Femur (tissue), 1 donor: ENCODE measurements at regions not wholly inside any gene's neighbourhood (a gene's known extent, or its start where the extent isn't known, plus 50 kb on each side); places are given as distances from the start of the nearest gene placed in this dataset.

Source experiments
- DNase-seq: peaks from one replicate; pipeline ENCODE4 v3.0.0-alpha.2; 2017

- DNase-seq, result no peak
Observed at GRCh38 chr4:13944095-13944511, 316.6 kb upstream of the BOD1L1 start.

- no peak for DNase-seq
Observed at GRCh38 chr4:13947921-13948320, 320.4 kb upstream of the BOD1L1 start.

- DNase-seq, result no peak
Observed at GRCh38 chr4:13950491-13950890, 323.0 kb upstream of the BOD1L1 start.

GRCh38 chr4:13953083-13953482, 325.6 kb upstream of the BOD1L1 start:
- no peak for DNase-seq

- no peak for DNase-seq
Observed at GRCh38 chr4:13955551-13955950, 328.0 kb upstream of the BOD1L1 start.

GRCh38 chr4:13956947-13957346, 329.4 kb upstream of the BOD1L1 start:
- no peak for DNase-seq

- DNase-seq, result no peak
Observed at GRCh38 chr4:13957871-13958270, 330.3 kb upstream of the BOD1L1 start.

GRCh38 chr4:13963601-13964000, 336.1 kb upstream of the BOD1L1 start:
- DNase-seq, result no peak

- no peak for DNase-seq
Observed at GRCh38 chr4:13966231-13967195, 339.0 kb upstream of the BOD1L1 start.

GRCh38 chr4:13968723-13969122, 341.2 kb upstream of the BOD1L1 start:
- DNase-seq, result no peak

- no peak for DNase-seq
Observed at GRCh38 chr4:13970349-13970748, 342.8 kb upstream of the BOD1L1 start.

- DNase-seq, result no peak
Observed at GRCh38 chr4:13977746-13978145, 350.2 kb upstream of the BOD1L1 start.

- DNase-seq, result no peak
Observed at GRCh38 chr4:13980317-13981310, 353.1 kb upstream of the BOD1L1 start.

GRCh38 chr4:13981499-13981898, 354.0 kb upstream of the BOD1L1 start:
- no peak for DNase-seq

GRCh38 chr4:13982010-13982409, 354.5 kb upstream of the BOD1L1 start:
- no peak for DNase-seq

- no peak for DNase-seq
Observed at GRCh38 chr4:13983189-13983790, 355.8 kb upstream of the BOD1L1 start.

GRCh38 chr4:13984991-13985800, 357.7 kb upstream of the BOD1L1 start:
- DNase-seq, result no peak

- no peak for DNase-seq
Observed at GRCh38 chr4:13985837-13986236, 358.3 kb upstream of the BOD1L1 start.

GRCh38 chr4:13986548-13986947, 359.0 kb upstream of the BOD1L1 start:
- DNase-seq, result no peak

GRCh38 chr4:13988353-13989305, 361.1 kb upstream of the BOD1L1 start:
- DNase-seq, result no peak

GRCh38 chr4:13989501-13989900, 362.0 kb upstream of the BOD1L1 start:
- DNase-seq, result no peak
